Germinal center (tissue), 1 donor: ENCODE measurements at regions not wholly inside any gene's neighbourhood (a gene's known extent, or its start where the extent isn't known, plus 50 kb on each side); places are given as distances from the start of the nearest gene placed in this dataset.

Experiments used
- DNase-seq: peaks from one replicate; pipeline ENCODE4 v3.0.0; 2012; ENCODE audit warnings: mixed read lengths, low spot score

GRCh38 chr11:111093061-111093460, 152.5 kb upstream of the POU2AF2 start:
- no peak for DNase-seq

DNA sequence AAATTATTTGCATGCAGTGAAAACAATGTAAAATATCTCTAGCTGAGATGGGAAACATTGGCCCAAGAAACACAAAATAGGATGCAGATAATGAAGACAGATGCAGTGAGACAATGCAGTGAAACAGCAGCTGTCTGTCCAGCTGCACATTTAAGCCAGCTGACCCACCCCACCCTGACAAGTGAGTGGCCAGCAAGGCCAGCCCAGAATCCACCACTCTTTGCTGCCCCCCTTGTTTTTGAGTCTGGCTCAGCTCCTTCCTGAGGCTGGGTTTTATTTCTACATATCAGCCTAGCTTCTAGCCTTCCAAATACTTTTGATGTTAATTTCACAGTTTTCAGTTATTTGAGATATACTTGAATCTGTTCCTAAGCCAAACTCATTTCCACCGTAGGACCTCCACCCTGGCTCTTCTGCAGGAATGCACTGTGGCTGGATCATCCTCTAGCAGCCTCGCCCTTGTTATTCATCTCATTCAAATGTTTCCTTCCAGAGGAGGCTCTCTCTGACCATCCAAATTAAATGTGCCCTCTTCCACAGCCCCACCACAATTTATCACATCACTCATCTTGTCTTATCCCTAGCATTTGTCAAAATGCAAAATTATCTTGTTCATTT, 154.1 kb upstream of the POU2AF2 start:
- no peak for DNase-seq

DNA sequence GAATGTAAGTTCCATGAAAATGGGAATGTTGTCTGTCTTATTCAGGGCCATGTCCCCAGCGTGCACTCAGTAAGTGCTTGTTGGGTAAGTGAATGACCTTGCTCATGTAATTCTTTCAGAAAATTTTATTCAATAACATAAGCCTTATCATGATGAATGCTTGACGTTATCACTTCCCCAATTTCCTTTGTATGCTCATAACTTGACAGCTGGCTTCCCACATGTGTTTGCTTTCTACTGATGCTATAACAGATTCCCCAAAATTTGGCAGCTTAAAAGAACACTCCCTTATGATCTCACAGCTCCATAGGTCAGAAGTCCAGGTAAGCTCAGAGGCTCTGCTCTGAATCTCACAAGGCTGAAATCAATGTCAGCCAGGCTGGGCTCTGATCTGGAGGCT, 155.8 kb upstream of the POU2AF2 start:
- no peak for DNase-seq

- DNase-seq, result no peak
Measured at GRCh38 chr11:111088847-111089355, 156.6 kb upstream of the POU2AF2 start.

DNA sequence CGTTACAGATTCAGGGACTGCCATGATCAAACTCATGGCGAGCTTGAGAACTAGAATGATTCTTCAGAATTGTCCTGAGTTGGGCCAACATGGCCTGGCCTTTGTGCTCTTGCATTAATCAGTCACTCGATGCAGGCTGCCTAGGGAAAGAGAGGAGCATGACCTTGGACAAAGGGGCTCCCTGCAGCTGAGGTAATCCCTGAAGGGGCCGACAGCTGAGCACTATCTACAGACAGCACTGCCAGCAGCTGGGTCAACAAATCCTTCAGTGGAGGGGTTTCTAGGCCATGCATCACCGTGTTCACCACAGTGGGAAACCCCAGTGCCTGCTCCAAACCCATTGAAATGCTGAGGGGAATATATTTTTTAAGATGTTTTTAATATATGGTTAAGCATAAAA, 159.5 kb upstream of the POU2AF2 start:
- DNase-seq, result no peak

- DNase-seq, result no peak
Measured at GRCh38 chr11:111082664-111083063, 162.9 kb upstream of the POU2AF2 start.

GRCh38 chr11:111081021-111081511, 164.5 kb upstream of the POU2AF2 start:
- DNase-seq, result no peak

DNA sequence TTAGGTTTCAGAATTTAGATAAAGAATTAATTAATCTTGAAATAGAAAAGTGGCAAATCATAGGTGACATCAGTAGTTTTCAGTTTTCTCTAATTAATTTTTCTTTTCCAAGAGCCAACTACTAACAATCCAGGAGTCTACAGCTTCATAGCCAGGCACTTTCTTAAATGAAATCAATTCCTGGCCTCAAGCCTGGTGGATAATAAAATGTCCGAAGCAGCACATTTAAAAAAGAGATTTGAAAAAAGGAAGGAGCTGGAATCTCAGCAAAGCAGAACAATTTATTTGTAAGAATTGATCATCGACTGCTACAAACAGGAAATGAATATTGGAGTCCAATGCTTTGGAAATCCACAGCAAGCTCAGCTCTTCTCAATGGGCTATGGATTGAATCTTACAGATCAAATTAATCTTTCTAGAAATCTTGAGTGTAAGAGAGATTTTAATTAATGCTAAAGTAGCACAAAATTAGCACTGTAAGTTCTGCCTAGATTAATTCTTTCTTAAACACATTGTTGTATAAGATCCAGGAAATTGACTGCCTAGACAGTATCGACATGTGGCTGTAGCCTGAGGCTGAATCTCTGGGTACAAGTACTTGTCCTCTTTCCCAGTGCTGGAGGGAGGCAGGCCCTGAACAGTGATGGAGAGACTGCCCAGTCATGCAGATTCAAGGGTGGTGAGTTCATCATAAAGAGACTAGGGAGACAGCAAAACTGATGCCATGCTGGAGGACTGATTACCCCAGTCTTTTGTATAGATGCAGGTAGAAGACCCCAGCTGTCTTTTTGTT, 167.8 kb upstream of the POU2AF2 start:
- no peak for DNase-seq

GRCh38 chr11:111069066-111069465, 176.5 kb upstream of the POU2AF2 start:
- no peak for DNase-seq

- DNase-seq, result no peak
Measured at GRCh38 chr11:111067994-111068393, 177.5 kb upstream of the POU2AF2 start.

GRCh38 chr11:111066846-111067245, 178.7 kb upstream of the POU2AF2 start:
- DNase-seq, result no peak

- DNase-seq, result no peak
Measured at GRCh38 chr11:111063726-111064517, 181.6 kb upstream of the POU2AF2 start.

DNA sequence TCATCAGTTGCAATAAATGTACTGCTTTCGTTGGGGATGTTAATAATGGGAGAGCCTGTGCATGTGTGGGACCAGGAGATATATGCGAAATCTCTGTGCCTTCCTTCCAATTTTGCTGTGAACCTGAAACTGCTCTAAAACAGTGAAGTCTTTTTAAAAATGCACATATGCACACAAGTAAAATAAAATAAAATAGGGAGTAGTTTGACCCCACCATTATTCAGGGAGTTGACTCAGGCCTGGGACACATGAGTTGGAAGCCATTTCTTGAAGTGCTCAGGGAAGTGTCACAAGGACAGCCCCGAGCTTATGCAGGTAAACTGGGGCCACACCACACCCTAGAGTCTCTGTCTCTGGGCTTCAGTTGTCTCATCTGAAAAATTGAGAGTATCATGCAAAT, 183.1 kb upstream of the POU2AF2 start:
- no peak for DNase-seq

DNA sequence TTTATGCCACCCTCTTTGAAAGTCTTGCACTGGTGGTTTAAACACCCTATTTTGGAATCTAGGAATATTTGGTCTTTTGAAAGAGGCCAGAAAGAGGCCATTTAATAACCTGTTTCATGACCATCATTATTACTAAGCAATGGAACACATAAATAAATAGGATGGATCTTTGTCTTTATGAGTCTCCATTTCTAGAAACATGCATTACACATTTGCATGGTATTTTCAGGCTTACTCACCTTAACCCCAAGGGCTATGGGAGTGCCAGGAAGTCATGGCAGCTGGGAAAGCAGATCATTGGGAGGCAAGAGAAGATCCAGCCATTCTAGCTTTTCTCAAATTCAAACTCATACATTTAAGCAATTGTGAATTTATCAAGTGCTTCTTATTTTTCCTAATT, 185.8 kb upstream of the POU2AF2 start:
- no peak for DNase-seq

- no peak for DNase-seq
Measured at GRCh38 chr11:111049131-111049530, 196.4 kb upstream of the POU2AF2 start.

GRCh38 chr11:111047374-111047773, 198.2 kb upstream of the POU2AF2 start:
- no peak for DNase-seq

- DNase-seq, result no peak
Measured at GRCh38 chr11:111046291-111046690, 199.2 kb upstream of the POU2AF2 start.

- no peak for DNase-seq
Measured at GRCh38 chr11:111045874-111046273, 199.7 kb upstream of the POU2AF2 start.

GRCh38 chr11:111045407-111045803, 200.1 kb upstream of the POU2AF2 start:
- no peak for DNase-seq

- DNase-seq, result no peak
Measured at GRCh38 chr11:111044751-111045406, 200.6 kb upstream of the POU2AF2 start.

GRCh38 chr11:111039982-111040381, 205.5 kb upstream of the POU2AF2 start:
- no peak for DNase-seq

DNA sequence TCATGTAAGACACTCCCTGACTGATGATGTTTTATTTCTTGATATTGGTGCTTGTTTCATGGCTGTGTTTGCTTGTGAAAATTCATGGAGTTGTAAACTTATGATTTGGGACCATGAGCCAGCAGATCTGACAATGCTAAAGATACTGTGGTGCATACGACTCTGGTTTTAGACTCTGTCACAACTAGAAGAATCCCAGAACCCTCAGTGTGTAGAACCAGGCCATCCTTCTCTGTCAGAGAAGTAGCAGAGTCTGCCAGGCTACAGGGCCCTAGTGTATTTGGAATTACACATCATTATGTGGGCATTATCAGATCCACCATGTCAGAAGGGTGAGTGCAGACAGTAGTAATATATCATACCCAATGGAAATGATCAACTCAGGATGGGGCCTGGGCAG, 209.8 kb upstream of the POU2AF2 start:
- no peak for DNase-seq
